ENCODE measurements at regions not wholly inside any gene's neighbourhood (a gene's known extent, or its start where the extent isn't known, plus 50 kb on each side); places are given as distances from the start of the nearest gene placed in this dataset.

DNA sequence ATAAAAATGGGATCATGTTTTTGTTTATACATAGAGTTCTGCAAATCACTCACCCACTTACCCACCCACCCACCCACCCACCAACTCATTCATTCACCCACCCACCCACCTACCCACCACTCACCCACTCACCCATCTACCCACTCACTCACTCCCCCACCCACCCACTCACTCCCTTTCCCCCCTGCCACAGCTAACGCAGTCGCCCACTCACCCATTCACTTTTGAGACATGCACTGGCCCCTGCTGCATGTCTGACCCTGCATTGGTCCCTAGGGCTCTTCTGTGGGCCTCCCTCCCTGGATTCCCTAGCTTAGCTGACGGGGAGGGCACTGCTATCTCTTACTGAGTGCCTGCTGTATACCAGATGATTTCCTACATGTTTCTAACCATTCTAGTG, 100.4 kb upstream of the CSF3R start (continued):
- TF ChIP-seq SRF (IDR thresholded peaks at IDR 0.05; ENCODE audit: low read depth, low read length) (no peak), RAD21 (IDR thresholded peaks at IDR 0.05 in 1 of 2, conservative IDR thresholded peaks at IDR 0.05 in 1 of 2; ENCODE audit: low read depth in 2 of 2, low read length in 2 of 2) (no peak), GABPA (IDR thresholded peaks at IDR 0.05; ENCODE audit: borderline replicate concordance, insufficient read depth, low read length) (no peak), CBX5 (IDR thresholded peaks at IDR 0.05; ENCODE audit: low read depth, low read length) (no peak), KDM5A (IDR thresholded peaks at IDR 0.05; ENCODE audit: low read length) (no peak)

All from H1 (cell line).